ENCODE measurements at regions not wholly inside any gene's neighbourhood (a gene's known extent, or its start where the extent isn't known, plus 50 kb on each side); places are given as distances from the start of the nearest gene placed in this dataset.

DNA sequence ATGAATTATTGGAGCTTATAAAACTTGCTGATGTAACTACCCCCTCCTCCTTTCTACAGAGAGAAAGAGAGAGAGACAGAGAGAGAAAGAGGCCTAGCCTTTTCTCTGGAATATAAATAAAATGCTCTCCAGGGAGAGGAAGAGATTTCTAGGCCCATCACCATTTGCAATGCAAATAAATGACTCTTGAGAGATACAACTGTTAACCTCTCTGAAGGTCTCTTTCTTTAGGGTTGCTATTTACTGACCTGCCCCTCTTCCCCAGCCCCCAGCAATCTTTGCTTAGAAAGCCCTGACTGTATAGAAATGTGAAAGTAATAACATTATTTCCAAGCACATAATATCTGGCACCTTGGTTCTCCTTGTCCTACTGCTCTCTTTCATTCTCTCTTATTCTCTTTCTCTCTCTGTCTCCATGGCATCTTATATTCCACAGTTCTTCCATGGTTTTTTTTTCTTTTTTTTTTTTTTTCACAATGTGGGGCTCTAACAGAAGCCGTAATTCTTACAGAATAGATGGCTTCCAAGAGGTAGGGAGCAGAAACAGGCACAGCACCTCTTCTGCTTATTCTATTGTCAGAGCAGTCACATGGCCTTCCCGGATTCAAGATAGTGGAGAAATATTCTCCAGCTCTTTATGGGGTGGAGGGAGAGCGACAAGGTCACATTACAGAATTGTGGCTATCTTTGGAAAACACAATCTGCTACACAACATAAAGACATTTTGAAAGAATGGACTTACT, 1087.9 kb upstream of the NUDT12 start:
- TF ChIP-seq POLR2A (IDR thresholded peaks at IDR 0.05) (no peak), CTCF (IDR thresholded peaks at IDR 0.05) (no peak), EP300 (IDR thresholded peaks at IDR 0.05) (no peak), POLR2AphosphoS5 (IDR thresholded peaks at IDR 0.05) (no peak)

Data from stomach (tissue), 4 donors.